Superior temporal gyrus (tissue), 1 donor: ENCODE measurements at regions not wholly inside any gene's neighbourhood (a gene's known extent, or its start where the extent isn't known, plus 50 kb on each side); places are given as distances from the start of the nearest gene placed in this dataset.

ENCODE experiments used
- DNase-seq: peaks from one replicate; pipeline ENCODE4 v3.0.0-alpha.2; 2016; ENCODE audit errors: extremely low spot score

DNA sequence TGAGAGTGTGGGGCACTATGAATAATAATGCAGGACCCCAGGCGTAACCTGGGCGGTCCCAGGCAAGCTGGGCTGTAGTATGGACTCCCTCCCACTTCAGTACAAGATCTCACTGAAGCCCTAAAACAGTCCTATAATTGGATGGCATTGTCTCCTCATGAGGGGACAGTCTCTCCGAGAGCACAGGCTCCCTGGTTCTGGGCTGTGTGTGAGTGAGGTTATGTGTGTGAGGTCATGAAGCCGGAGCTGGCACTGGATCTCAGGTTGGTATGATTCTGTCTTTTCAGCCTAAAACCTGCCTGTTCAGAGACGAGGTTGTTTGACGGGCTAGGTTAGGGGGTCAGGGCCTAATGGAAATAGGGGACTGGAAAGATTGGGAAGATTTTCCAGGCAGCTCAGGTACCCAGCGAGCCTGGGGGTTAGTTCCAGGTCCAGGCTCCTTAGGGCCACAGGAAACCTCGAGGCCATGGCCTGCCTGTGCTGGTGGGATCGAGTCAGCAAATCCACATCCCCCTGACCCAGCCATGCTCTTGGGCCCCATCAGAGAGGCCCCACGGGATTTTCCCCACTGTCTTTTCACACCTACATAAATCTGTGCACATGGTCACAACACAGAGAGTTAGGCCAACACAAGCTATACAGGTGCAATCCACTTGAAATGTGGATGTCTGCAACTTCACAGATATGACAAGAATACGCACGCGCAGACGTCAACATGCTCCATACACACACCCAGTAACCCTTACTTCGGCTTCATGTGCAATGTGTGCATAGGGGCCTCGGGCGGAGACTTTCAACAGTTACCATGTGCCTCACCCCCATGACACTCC, 94.8 kb downstream of the INHBB start:
- no peak for DNase-seq

- no peak for DNase-seq
Observed at GRCh38 chr2:120441351-120441700, 95.4 kb downstream of the INHBB start.

DNA sequence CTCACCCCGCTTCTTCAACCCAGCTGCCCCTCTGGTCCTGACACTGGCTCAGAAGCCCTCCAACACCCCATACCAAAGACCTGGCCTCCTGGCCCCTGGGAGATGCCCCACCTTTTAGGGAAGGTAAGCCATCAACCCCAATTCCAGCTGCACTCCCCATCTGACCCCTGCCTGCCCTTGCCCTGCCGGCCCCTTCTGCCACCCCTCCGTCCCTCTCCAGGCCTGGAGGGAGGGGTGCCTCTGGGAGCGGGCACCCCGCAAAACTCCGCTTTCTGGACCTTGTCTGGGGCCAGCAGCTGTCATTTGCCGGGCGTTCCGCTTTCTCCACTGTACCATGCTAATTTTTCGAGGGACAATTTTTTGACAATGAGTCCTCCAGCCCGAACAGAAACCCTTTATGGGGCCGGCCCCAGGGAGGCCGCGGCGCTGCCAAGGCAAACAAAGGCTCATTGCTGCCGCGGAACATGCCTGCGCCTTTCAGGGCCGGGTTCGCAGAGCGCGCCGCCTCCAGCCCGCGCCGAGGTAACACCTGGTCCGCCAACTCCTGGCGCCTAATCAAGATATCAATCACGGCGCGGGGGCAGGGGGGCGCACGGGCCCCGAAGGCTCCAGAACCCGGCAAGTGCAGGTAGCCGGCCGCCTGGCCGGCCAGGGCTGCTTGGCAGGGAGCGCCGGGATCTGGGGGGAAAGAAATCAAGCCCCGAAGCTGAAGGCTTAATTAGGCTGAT, 96.0 kb downstream of the INHBB start:
- DNase-seq = peak; percentile 76

DNA sequence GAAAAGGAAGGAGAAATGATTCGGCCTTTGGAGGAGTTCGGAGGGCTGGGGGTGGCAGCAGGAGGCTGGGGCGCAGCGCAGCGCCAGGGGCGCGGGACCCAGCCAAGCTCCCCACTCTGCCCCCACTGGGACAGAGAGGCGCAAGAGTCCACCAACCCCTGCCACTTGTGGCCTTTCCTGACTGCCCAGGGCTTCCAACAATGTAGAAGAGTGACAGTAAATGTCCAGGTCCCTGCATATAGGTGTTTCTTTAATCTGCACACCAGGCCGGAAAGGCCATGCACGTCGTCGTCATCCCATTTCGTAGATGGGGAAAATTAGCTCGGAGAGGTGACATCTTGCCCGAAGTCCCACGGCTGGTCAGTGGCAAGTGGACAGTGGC, 96.6 kb downstream of the INHBB start:
- DNase-seq = no peak

DNA sequence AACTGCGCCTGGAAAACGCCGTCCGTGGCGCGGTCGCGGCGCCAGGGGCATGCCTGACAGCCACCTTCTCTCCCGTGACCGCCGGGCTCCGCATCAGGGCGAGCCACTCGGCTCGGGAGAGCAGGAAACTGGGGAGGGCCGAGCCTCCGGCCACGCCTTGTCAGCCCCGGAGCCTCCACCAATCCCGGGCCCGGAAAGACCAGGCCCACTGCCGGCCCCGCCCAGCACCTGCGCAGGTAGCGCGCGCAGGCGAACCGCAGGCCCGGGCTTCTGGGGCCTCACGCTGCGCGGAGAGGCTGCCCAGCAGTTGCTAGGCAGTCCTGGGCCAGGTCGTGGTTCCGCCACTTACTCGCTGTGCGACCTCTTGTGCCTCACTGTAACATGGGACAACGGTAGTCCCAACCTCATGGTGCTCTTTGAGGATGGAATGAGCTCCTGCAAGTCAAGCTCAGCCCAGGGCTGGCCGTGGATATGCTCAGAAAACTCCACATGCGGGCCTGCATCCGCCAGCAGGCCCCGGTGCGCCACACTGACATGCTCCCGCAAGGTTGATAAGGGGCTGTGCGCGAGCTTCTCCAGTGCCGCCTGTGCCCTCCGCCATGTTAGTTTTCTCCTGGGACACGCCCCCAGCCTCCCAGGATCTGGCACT, 97.1 kb downstream of the INHBB start:
- no peak for DNase-seq

- DNase-seq = no peak
Observed at GRCh38 chr2:120443946-120444345, 98.0 kb downstream of the INHBB start.

- DNase-seq = no peak
Observed at GRCh38 chr2:120444691-120445240, 98.8 kb downstream of the INHBB start.

GRCh38 chr2:120445449-120446143, 99.7 kb downstream of the INHBB start:
- DNase-seq = no peak

DNA sequence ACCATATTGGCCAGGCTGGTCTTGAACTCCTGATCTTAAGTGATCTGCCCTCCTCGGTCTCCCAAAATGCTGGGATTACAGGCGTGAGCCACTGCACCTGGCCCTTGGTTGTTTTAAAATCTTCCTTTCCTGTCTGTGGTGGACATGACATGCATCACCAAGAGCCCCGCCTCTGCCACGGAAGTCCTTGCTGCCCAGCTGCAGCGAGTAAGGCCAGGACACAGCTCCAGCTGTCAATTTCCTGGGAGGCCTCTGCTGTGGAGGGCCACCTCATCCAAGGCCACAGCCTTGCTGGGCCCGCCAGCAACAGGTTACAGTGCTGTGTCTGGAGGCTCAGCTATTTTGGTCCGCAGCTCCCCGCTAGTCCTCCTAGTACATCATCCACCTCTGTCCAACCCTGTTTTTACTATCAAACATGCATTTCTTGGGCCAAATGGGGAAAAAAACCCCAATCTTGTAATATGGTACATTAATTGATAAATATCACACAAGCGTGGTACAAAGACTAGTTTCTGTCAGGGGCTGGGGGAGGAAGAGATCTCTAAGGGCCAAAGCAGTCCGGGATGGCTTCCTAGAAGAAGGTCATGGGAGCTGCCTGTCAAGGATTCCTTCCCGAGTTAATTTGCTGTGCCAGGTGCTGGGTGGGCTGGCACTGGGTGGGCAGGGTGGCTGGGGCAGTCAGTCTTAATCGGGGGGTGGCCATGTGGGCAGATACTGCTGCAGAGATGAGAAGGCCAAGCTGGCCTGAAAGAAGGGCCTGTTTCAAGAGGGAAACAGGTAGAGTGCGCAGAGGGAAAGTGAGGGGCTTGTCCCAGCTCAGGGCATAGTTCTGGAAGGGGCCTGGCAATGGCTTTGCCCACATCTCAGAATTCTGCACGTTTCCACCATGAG, 100.5 kb downstream of the INHBB start:
- DNase-seq = no peak

GRCh38 chr2:120447127-120447785, 101.3 kb downstream of the INHBB start:
- no peak for DNase-seq

- DNase-seq = no peak
Observed at GRCh38 chr2:120448436-120448835, 102.5 kb downstream of the INHBB start.

DNA sequence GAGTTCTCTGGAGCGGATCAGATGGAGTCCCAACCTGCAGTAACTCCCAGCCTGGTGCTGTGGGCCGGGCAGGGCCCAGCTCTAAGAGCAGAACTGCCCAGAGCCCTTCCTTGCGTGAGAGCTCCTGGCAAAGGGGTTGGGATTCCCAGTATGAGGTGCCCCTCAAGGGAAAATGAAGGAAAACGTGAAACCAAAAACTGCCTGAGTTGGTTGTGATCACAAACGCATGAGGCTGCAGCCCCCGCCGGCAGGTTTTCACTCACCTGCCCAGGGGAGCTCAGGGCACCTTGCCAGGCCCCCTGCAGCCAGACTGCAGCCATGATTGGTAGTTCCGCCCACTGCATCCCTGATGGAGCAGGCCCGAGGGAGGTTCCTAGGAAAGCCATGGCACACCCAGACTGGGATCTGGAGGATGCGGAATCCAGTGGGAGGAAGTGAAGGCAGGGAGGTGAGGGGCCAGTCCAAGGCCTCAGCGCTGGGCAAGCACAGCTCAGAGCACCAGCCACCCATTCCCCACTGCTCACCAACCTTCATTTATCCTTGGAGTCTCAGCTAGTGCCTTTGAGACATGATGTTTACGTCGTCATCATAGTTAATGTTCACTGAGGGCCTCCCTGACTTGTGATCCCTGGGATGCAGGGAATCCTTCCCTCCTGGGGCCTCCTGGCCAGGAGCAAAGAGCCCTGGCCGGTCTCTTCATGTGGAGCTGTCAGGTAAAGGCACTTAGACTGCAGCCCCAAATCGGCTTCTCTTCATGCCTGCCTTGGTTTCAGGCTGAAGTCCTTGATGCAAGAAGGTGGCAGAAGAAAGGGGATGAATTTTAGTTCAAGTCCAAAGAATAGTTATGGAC, 103.2 kb downstream of the INHBB start:
- no peak for DNase-seq

- DNase-seq = no peak
Observed at GRCh38 chr2:120450196-120450820, 104.4 kb downstream of the INHBB start.

DNA sequence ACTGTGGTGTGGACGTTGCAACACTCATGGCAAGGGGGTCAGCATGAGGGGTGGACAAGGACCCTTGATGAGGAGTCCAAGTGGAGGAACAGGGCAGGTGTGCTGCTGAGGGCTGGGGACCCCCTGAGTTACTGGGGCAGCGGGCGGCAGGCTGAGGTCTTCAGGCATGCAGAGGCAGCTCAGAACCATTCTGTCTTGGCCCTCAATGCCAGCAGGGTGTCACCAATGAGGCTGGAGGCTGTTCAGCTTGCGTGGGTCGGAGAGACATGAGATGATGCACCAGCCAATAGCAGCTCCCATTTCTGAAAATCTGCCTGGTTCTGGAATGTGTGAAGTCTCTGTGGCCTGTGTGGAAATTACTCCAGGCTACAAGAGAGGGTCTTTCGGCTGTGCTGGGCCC, 105.4 kb downstream of the INHBB start:
- no peak for DNase-seq

DNA sequence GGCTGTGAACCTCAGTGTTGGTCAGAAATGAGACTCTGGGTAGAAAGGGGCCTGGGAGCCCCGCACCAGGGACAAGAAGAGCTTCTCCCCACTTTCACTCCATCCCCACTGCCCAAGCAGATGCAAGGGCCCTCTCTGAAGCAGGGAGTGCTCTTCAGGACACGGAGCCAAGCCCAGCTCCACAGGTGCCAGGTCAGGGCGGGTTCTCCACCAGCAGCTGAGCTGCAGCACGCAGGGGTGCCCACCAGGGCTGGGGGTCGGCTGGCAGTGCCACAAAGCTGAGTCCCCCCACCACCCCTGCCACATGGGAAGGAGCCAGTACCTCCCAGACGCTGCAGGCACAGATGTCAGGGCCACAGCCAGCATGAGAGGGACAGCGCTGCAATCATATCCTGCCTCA, 106.2 kb downstream of the INHBB start:
- no peak for DNase-seq

DNA sequence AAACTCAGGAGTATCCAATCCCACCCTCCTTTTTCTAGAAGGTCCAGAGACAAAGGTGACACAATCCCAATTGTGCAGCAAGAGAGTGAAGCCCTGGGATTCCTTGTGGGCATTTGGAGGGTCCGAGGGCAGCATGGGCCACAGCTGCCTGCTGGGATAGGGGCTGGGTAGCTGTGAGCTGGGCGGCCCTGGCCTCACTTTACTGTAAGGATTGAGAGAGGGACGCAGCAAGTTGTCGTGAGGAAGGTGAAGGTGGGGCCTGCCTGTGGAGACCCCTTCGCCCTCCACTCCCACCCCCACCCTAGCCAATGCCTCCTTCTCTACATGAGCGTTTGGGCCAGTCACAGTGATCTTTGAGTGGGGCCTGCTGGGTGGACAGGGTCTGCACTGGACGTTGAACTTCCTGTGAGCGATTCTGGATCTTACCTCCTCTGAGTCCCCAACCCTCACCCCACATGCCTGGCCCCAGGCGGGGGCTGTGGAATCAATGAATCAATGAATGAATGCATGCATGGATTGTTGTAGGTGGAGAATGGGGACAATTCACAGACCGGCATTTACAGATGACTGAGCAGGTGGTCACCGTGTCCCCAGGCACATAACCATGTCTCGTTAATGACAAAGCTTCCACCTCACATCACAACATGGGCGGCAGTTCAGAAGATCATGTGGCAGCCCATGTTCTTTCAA, 107.2 kb downstream of the INHBB start:
- DNase-seq = no peak

GRCh38 chr2:120453635-120453998, 107.7 kb downstream of the INHBB start:
- DNase-seq = no peak

- DNase-seq = no peak
Observed at GRCh38 chr2:120454654-120455385, 108.9 kb downstream of the INHBB start.
